ENCODE measurements at regions not wholly inside any gene's neighbourhood (a gene's known extent, or its start where the extent isn't known, plus 50 kb on each side); places are given as distances from the start of the nearest gene placed in this dataset.

DNA sequence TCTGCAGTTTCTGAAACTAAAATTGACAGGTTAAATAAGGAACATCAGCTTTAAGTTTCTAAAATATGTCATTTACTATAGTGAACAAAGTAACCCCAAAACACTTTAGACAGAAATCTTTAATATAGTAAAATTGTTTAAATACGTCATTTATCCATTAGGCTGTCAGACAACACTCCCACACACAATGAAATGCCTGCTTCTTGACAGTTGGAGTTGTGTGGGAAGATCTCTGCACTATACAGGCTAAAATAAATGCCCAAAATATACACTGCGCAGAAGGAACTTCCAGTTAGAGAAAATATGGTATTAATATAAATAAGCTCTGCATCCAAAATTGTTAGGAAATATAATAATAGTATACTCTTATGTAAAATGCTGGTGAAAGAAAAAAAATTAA is 794.4 kb downstream of the CDH18 start:
- no CpG with 5 or more reads among the region's 2 CpGs for WGBS (ENCODE audit: insufficient coverage)
- Histone ChIP-seq H3K4me3 (ENCODE audit: low read depth, low read length) (no peak overlapping the region), H3K9me3 (ENCODE audit: control insufficient read depth, insufficient read depth, low read length) (no peaks in the 10 kb centered on the region), H3K27me3 (ENCODE audit: control insufficient read depth, insufficient read depth, low read length) (no peaks in the 10 kb centered on the region), H3K27ac (ENCODE audit: low read depth, low read length) (no peak overlapping the region), H3K36me3 (ENCODE audit: control insufficient read depth, insufficient read depth, low read length) (no peaks in the 10 kb centered on the region), H3K4me1 (ENCODE audit: control insufficient read depth, insufficient read depth, low read length) (no peaks in the 10 kb centered on the region)
- no peak for DNase-seq (ENCODE audit: low read depth in 4 of 6, low spot score in 6 of 6)

DNA sequence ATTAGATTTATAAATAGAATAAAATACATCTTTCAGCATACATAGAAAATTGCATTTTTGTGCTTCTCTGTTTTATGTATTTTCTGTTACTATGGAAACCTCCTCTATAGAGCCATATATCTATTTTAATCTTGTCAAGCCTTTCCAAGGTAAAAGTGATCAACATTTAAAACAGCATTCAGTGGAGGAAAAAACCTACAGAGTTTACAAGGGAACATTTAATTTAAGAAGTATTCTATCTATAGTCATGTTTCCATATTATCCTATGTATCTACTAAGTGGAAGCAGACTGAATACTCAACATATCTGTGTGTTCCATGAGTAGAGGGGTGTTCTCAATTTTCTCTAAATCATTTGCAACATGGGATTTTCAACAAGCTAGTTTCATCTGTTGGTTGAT is 791.4 kb downstream of the CDH18 start:
- no peak overlapping the region for H3K4me3 ChIP-seq (ENCODE audit: low read depth, low read length)
- DNase-seq (ENCODE audit: low read depth in 4 of 6, low spot score in 6 of 6), result peak in 2 of 6 donors; percentile 30 to 57
- no peaks in the 10 kb centered on the region for H3K27me3 ChIP-seq (ENCODE audit: control insufficient read depth, insufficient read depth, low read length)
- H3K27ac ChIP-seq (ENCODE audit: low read depth, low read length), result no peak overlapping the region
- no peaks in the 10 kb centered on the region for H3K36me3 ChIP-seq (ENCODE audit: control insufficient read depth, insufficient read depth, low read length)
- peaks cover 9% of the 10 kb centered on the region for H3K4me1 ChIP-seq (ENCODE audit: control insufficient read depth, insufficient read depth, low read length)
- no peaks in the 10 kb centered on the region for H3K9me3 ChIP-seq (ENCODE audit: control insufficient read depth, insufficient read depth, low read length)

DNA sequence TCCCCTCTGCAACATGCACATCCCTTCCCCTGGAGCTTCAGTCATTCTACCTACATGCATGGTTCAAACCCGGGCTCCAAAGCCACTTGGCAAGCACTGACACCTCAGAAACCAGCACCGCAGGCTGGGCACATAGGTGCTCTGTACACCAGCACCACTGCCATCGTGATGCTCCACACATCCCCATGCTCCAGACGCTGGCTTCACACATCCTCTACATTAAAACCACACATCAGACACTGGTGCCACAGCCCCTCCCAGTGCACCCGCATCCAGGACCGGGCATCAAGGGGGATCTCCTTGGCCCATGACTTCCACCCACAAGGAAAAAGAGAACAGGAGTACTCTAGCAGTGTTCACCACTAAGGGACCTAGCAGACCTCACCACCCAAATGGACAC is 787.7 kb downstream of the CDH18 start:
- Histone ChIP-seq H3K9me3 (ENCODE audit: control insufficient read depth, insufficient read depth, low read length) (no peaks in the 10 kb centered on the region), H3K27ac (ENCODE audit: low read depth, low read length) (peak overlapping the region; percentile 33), H3K4me3 (ENCODE audit: low read depth, low read length) (no peak overlapping the region), H3K4me1 (ENCODE audit: control insufficient read depth, insufficient read depth, low read length) (peaks cover 9% of the 10 kb centered on the region), H3K27me3 (ENCODE audit: control insufficient read depth, insufficient read depth, low read length) (no peaks in the 10 kb centered on the region), H3K36me3 (ENCODE audit: control insufficient read depth, insufficient read depth, low read length) (no peaks in the 10 kb centered on the region)
- WGBS (ENCODE audit: insufficient coverage), result 98% methylated on average over 6 of the region's 6 CpGs
- no peak for DNase-seq (ENCODE audit: low read depth in 4 of 6, low spot score in 6 of 6)

- Histone ChIP-seq H3K27me3 (ENCODE audit: control insufficient read depth, insufficient read depth, low read length) (no peaks in the 10 kb centered on the region), H3K4me1 (ENCODE audit: control insufficient read depth, insufficient read depth, low read length) (no peaks in the 10 kb centered on the region), H3K27ac (ENCODE audit: low read depth, low read length) (no peak overlapping the region), H3K9me3 (ENCODE audit: control insufficient read depth, insufficient read depth, low read length) (peaks cover 3% of the 10 kb centered on the region), H3K4me3 (ENCODE audit: low read depth, low read length) (no peak overlapping the region), H3K36me3 (ENCODE audit: control insufficient read depth, insufficient read depth, low read length) (no peaks in the 10 kb centered on the region)
- peak in 1 of 6 donors; percentile 24 for DNase-seq (ENCODE audit: low read depth in 4 of 6, low spot score in 6 of 6)
- WGBS (ENCODE audit: insufficient coverage), result 80% methylated on average over 4 of the region's 4 CpGs
These were observed 779.6 kb downstream of the CDH18 start for GRCh38 chr5:19208397-19208796.

- peaks cover 3% of the 10 kb centered on the region for H3K9me3 ChIP-seq (ENCODE audit: control insufficient read depth, insufficient read depth, low read length)
- no peak overlapping the region for H3K27ac ChIP-seq (ENCODE audit: low read depth, low read length)
- no CpG with 5 or more reads among the region's 1 CpG for WGBS (ENCODE audit: insufficient coverage)
- DNase-seq (ENCODE audit: low read depth in 4 of 6, low spot score in 6 of 6), result no peak
- no peaks in the 10 kb centered on the region for H3K36me3 ChIP-seq (ENCODE audit: control insufficient read depth, insufficient read depth, low read length)
- H3K27me3 ChIP-seq (ENCODE audit: control insufficient read depth, insufficient read depth, low read length), result no peaks in the 10 kb centered on the region
- H3K4me1 ChIP-seq (ENCODE audit: control insufficient read depth, insufficient read depth, low read length), result no peaks in the 10 kb centered on the region
- H3K4me3 ChIP-seq (ENCODE audit: low read depth, low read length), result no peak overlapping the region
These were observed 777.1 kb downstream of the CDH18 start for GRCh38 chr5:19210886-19211285.

- H3K9me3 ChIP-seq (ENCODE audit: control insufficient read depth, insufficient read depth, low read length), result no peaks in the 10 kb centered on the region
- H3K27me3 ChIP-seq (ENCODE audit: control insufficient read depth, insufficient read depth, low read length), result no peaks in the 10 kb centered on the region
- peak in 3 of 6 donors; percentile 7 to 89 (median 12) for DNase-seq (ENCODE audit: low read depth in 4 of 6, low spot score in 6 of 6)
- no peak overlapping the region for H3K27ac ChIP-seq (ENCODE audit: low read depth, low read length)
- no peak overlapping the region for H3K4me3 ChIP-seq (ENCODE audit: low read depth, low read length)
- H3K36me3 ChIP-seq (ENCODE audit: control insufficient read depth, insufficient read depth, low read length), result no peaks in the 10 kb centered on the region
- no peaks in the 10 kb centered on the region for H3K4me1 ChIP-seq (ENCODE audit: control insufficient read depth, insufficient read depth, low read length)
- WGBS (ENCODE audit: insufficient coverage), result no CpG with 5 or more reads among the region's 3 CpGs
These were observed 758.7 kb downstream of the CDH18 start for GRCh38 chr5:19229179-19229835.

GRCh38 chr5:19233573-19233972 is 754.4 kb downstream of the CDH18 start:
- DNase-seq (ENCODE audit: low read depth in 4 of 6, low spot score in 6 of 6), result no peak
- Histone ChIP-seq H3K36me3 (ENCODE audit: control insufficient read depth, insufficient read depth, low read length) (no peaks in the 10 kb centered on the region), H3K4me1 (ENCODE audit: control insufficient read depth, insufficient read depth, low read length) (no peaks in the 10 kb centered on the region), H3K27ac (ENCODE audit: low read depth, low read length) (no peak overlapping the region), H3K9me3 (ENCODE audit: control insufficient read depth, insufficient read depth, low read length) (no peaks in the 10 kb centered on the region), H3K4me3 (ENCODE audit: low read depth, low read length) (no peak overlapping the region), H3K27me3 (ENCODE audit: control insufficient read depth, insufficient read depth, low read length) (no peaks in the 10 kb centered on the region)
- no CpG with 5 or more reads among the region's 2 CpGs for WGBS (ENCODE audit: insufficient coverage)

DNA sequence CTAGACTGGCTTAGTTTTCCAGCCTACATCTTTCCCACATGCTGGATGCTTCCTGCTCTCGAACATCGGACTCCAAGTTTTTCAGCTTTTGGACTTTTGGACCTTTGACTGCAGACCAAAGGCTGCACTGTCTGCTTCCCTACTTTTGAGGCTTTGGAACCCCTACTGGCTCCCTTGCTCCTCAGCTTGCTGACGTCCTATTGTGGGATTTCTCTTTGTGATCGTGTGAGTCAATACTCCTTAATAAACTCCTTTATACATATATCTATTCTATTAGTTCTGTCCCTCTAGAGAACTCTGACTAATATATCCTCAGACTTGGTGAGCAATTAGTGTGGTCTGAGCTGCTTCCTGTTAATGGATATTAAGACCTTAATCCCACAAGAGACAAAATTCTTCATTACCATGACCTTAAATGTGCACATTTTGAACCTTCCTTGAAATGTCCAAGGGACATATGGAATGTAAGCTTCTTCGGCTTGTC is 752.9 kb downstream of the CDH18 start:
- Histone ChIP-seq H3K9me3 (ENCODE audit: control insufficient read depth, insufficient read depth, low read length) (no peaks in the 10 kb centered on the region), H3K36me3 (ENCODE audit: control insufficient read depth, insufficient read depth, low read length) (no peaks in the 10 kb centered on the region), H3K27me3 (ENCODE audit: control insufficient read depth, insufficient read depth, low read length) (no peaks in the 10 kb centered on the region), H3K4me1 (ENCODE audit: control insufficient read depth, insufficient read depth, low read length) (no peaks in the 10 kb centered on the region), H3K27ac (ENCODE audit: low read depth, low read length) (no peak overlapping the region), H3K4me3 (ENCODE audit: low read depth, low read length) (no peak overlapping the region)
- WGBS (ENCODE audit: insufficient coverage), result 71% methylated on average over 3 of the region's 5 CpGs
- DNase-seq (ENCODE audit: low read depth in 4 of 6, low spot score in 6 of 6), result no peak

- no peak overlapping the region for H3K27ac ChIP-seq (ENCODE audit: low read depth, low read length)
These were observed 747.8 kb downstream of the CDH18 start for GRCh38 chr5:19240170-19240569.

DNA sequence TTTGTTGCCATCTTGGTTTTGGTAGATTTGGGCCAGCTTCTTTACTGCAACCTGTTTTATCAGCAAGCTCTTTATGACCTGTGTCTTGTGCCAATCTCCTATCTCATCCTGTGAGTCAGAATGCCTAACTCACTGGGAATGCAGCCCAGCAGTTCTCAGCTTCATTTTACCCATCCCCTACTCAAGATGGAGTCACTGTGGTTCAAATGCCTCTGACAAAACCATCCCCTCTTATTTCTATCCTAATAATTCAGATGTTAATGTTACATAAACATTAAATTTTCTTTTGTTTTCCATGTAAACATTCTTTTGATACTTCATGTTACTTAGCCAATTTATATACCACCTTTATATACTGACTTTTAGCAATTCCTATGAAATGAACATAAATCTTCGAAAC is 746.3 kb downstream of the CDH18 start:
- Histone ChIP-seq H3K36me3 (ENCODE audit: control insufficient read depth, insufficient read depth, low read length) (no peaks in the 10 kb centered on the region), H3K27ac (ENCODE audit: low read depth, low read length) (no peak overlapping the region), H3K4me1 (ENCODE audit: control insufficient read depth, insufficient read depth, low read length) (no peaks in the 10 kb centered on the region), H3K27me3 (ENCODE audit: control insufficient read depth, insufficient read depth, low read length) (no peaks in the 10 kb centered on the region), H3K4me3 (ENCODE audit: low read depth, low read length) (no peak overlapping the region), H3K9me3 (ENCODE audit: control insufficient read depth, insufficient read depth, low read length) (no peaks in the 10 kb centered on the region)
- no peak for DNase-seq (ENCODE audit: low read depth in 4 of 6, low spot score in 6 of 6)
- WGBS (ENCODE audit: insufficient coverage), result 80% methylated on average over 1 of the region's 1 CpG

More at GRCh38 chr5:19240170-19240569, 747.8 kb downstream of the CDH18 start:
- no CpG with 5 or more reads among the region's 1 CpG for WGBS (ENCODE audit: insufficient coverage)
- peak in 1 of 6 donors; percentile 53 for DNase-seq (ENCODE audit: low read depth in 4 of 6, low spot score in 6 of 6)
- Histone ChIP-seq H3K36me3 (ENCODE audit: control insufficient read depth, insufficient read depth, low read length) (no peaks in the 10 kb centered on the region), H3K4me1 (ENCODE audit: control insufficient read depth, insufficient read depth, low read length) (no peaks in the 10 kb centered on the region), H3K27me3 (ENCODE audit: control insufficient read depth, insufficient read depth, low read length) (no peaks in the 10 kb centered on the region), H3K4me3 (ENCODE audit: low read depth, low read length) (no peak overlapping the region), H3K9me3 (ENCODE audit: control insufficient read depth, insufficient read depth, low read length) (no peaks in the 10 kb centered on the region)

Data from spinal cord (tissue), 9 donors.